ENCODE measurements at regions not wholly inside any gene's neighbourhood (a gene's known extent, or its start where the extent isn't known, plus 50 kb on each side); places are given as distances from the start of the nearest gene placed in this dataset.

- TF ChIP-seq CTCF (IDR thresholded peaks at IDR 0.05) = no peak
- DNase-seq = no peak
- no peak overlapping the region for H3K4me3 Mint-ChIP-seq
Measured at GRCh38 chr9:89247431-89248353, 63.3 kb upstream of the CKS2 start.

GRCh38 chr9:89249001-89249400 is 62.0 kb upstream of the CKS2 start:
- Mint-ChIP-seq H3K36me3 (ENCODE audit: low read depth) (no peaks in the 10 kb centered on the region), H3K4me3 (no peak overlapping the region), H3K27ac (no peak overlapping the region), H3K9me3 (peaks cover 3% of the 10 kb centered on the region), H3K4me1 (no peaks in the 10 kb centered on the region), H3K27me3 (ENCODE audit: low read depth, poor library complexity) (peaks cover 10% of the 10 kb centered on the region)
- no peak for DNase-seq
- no peak for TF ChIP-seq CTCF (IDR thresholded peaks at IDR 0.05)

More at GRCh38 chr9:89247431-89248353, 63.3 kb upstream of the CKS2 start:
- no peak overlapping the region for H3K27ac Mint-ChIP-seq
- no peaks in the 10 kb centered on the region for H3K4me1 Mint-ChIP-seq
- H3K36me3 Mint-ChIP-seq (ENCODE audit: low read depth) = no peaks in the 10 kb centered on the region
- H3K9me3 Mint-ChIP-seq = peaks cover 3% of the 10 kb centered on the region
- H3K27me3 Mint-ChIP-seq (ENCODE audit: low read depth, poor library complexity) = peaks cover 10% of the 10 kb centered on the region

- Mint-ChIP-seq H3K27me3 (ENCODE audit: low read depth, poor library complexity) (no peaks in the 10 kb centered on the region), H3K36me3 (ENCODE audit: low read depth) (no peaks in the 10 kb centered on the region), H3K27ac (no peak overlapping the region), H3K4me1 (no peaks in the 10 kb centered on the region), H3K9me3 (peaks cover 5% of the 10 kb centered on the region), H3K4me3 (no peak overlapping the region)
- DNase-seq = no peak
- TF ChIP-seq CTCF (IDR thresholded peaks at IDR 0.05) = no peak
Measured at GRCh38 chr9:89252651-89253267, 58.2 kb upstream of the CKS2 start.

- Mint-ChIP-seq H3K4me1 (no peaks in the 10 kb centered on the region), H3K27ac (no peak overlapping the region), H3K4me3 (no peak overlapping the region), H3K9me3 (peaks cover 15% of the 10 kb centered on the region), H3K36me3 (ENCODE audit: low read depth) (no peaks in the 10 kb centered on the region), H3K27me3 (ENCODE audit: low read depth, poor library complexity) (no peaks in the 10 kb centered on the region)
- no peak for DNase-seq
- no peak for TF ChIP-seq CTCF (IDR thresholded peaks at IDR 0.05)
Measured at GRCh38 chr9:89254058-89254772, 56.8 kb upstream of the CKS2 start.

- DNase-seq = no peak
- Mint-ChIP-seq H3K36me3 (ENCODE audit: low read depth) (no peaks in the 10 kb centered on the region), H3K27me3 (ENCODE audit: low read depth, poor library complexity) (no peaks in the 10 kb centered on the region), H3K4me1 (no peaks in the 10 kb centered on the region), H3K9me3 (peaks cover 15% of the 10 kb centered on the region), H3K4me3 (no peak overlapping the region), H3K27ac (no peak overlapping the region)
- no peak for TF ChIP-seq CTCF (IDR thresholded peaks at IDR 0.05)
Measured at GRCh38 chr9:89254773-89255125, 56.2 kb upstream of the CKS2 start.

Data from nephron progenitor cell (in vitro differentiated cells).